ENCODE measurements at regions not wholly inside any gene's neighbourhood (a gene's known extent, or its start where the extent isn't known, plus 50 kb on each side); places are given as distances from the start of the nearest gene placed in this dataset.
A peak's percentile ranks its signal among the peaks of the same experiment; 100 is the strongest.

- DNase-seq = no peak
These were observed 93.0 kb upstream of the DUSP10 start for GRCh38 chr1:221834698-221835513.

GRCh38 chr1:221832617-221833016 lies 90.7 kb upstream of the DUSP10 start:
- DNase-seq = no peak

- DNase-seq = no peak
These were observed 90.3 kb upstream of the DUSP10 start for GRCh38 chr1:221832151-221832550.

DNA sequence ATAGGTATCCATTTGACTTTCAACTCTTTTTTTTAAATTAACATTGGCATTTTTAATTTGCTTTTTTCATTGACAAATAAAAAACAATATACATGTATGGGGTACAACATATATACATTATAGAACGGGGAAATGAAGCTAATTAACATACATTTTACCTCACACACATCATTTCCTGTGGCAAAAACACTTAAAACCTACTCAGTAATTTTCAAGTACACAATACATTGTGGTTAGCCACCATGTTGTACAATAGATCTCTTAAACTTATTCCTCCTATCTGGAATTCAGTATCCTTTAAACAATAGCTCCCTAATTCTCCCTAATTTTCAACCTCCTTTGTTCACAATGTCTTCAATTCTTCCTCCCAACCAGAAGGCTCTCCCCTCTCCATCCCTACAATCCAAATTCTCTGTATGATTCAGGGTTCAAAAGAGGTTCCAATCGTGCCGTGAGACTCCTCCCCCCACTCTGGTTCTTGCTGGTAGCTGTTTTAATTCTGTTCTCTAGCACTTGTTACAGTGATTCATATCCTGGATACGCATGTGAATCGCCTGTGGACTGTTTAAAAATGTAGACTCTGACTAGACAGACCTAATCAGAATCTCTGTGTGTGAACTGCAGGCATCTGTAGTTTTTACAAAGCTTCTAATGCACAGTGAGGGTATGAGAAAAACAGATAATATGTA lies 87.6 kb upstream of the DUSP10 start:
- peak; percentile 21 for DNase-seq

DNA sequence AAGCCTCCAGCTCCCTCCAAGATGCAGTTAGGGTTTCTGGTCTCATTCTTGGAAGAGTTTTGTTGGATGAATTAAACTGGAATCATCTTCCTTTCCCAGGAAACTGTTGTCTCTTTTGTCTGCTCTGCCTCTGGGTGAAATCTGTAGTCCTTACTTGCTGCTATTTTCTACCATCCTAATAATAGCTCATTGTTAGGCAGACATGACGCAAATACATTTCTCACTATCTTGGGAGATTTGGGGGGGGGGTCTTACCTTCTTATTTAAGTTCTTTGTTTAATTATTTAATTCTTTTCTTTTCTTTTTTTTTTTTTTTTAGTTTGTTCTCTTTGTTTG lies 85.4 kb upstream of the DUSP10 start:
- no peak for DNase-seq

DNA sequence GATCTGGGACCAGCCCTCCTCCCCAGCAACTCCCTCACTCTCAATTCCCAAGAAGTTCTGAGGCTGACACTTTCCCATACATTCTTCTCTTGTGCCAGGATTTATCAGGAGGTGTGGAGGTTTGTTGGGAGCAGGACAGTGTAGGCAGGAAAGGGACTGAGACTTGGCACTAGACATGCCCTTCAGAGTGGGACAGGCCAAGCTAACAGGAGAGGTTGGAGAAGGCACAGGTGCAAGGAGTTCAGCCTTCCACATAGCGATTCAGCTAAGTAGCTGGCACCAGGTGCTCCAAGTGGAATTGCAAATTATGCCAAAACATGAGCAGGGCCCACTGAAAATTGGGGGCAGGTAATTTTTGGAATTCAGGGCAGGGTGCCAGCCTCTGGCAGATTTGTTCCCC lies 83.0 kb upstream of the DUSP10 start:
- DNase-seq = no peak

GRCh38 chr1:221824025-221824424 lies 82.1 kb upstream of the DUSP10 start:
- no peak for DNase-seq

- DNase-seq = no peak
These were observed 81.7 kb upstream of the DUSP10 start for GRCh38 chr1:221823561-221823960.

GRCh38 chr1:221823149-221823548 lies 81.3 kb upstream of the DUSP10 start:
- no peak for DNase-seq

DNA sequence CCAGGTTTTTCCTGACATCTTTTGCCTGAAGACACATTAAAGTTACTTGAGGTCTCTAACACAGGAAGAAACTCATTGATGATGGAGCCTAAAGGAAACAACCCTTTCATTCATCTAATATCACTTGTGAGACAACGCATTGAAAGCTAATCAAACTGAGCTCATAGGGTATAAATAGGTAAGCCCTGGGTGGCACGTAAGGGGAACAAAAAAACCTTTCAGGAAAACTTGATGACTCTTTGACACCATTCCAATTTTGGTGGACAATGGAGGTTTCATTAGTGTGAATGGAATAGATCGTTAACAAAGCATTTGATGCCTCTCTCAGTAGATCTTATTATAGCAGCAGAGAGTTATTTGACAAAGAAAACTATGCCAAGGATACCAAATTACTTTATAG lies 80.7 kb upstream of the DUSP10 start:
- DNase-seq = no peak

GRCh38 chr1:221816899-221817298 lies 75.0 kb upstream of the DUSP10 start:
- DNase-seq = no peak

DNA sequence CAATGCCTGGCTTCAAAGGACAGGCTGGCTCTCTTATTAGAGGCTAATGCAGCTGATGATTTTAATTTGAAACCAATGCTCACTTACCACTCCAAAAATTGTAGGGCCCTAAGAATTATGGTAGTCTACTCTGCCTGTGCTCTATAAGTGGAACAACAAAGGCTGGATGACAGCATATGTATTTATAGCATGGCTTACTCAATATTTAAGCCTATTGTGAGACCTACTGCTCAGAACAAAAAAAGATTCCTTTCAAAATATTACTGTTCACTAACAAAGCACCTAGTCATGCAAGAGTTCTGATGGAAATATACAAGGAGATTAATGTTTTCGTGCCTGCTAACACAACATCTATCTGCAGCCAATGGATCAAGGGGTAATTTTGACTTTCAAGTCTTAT lies 73.8 kb upstream of the DUSP10 start:
- DNase-seq = no peak

DNA sequence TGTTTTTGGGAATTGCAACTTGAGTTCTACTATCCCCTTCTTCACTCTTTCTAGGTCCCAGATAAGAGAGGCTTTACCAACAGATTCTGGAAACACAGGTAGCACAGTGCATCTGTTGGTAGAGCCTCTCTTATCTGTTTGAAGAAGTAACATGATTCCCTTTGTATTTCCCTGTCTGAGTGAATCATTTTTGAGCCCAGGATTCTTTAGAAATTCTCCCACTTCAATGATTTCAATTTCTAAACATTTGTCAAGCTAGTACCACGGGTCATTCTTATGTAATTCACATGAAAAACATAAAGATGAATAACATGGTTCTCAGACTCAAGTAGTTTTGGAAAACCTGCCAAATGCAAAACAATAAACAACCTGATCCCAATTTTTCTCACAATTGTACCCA lies 72.0 kb upstream of the DUSP10 start:
- no peak for DNase-seq

GRCh38 chr1:221812905-221813597 lies 71.2 kb upstream of the DUSP10 start:
- DNase-seq = no peak

DNA sequence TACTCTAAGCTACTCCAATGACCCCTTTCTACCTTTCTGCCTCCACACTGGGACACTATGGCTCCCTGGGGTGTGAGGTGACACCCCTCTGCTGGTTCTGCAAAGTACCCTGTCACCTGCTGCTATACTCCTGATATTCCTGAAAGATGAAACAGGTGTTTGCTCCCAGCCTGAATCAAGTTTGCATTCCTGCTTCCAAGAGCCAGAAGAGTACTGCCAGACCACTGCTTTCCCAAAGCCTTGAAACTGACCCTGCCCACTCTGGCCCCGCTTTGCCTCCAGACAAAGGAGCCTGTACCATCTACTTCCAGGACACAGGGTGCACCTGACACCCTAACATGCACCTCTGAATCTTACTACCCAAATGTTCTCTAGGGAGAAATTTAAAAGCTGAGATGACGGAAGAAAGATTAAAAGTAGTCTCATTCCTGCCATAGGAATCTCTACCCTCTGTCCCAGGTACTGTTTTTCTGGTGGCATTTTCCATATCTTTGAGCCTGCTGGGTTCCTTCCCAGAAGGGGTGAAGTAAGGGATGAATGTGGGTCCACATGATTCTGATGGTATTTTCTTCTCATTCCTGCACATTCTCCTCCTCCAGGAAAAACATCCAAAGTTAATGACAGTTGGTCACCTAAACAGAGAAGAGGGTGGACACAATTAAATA lies 70.3 kb upstream of the DUSP10 start:
- DNase-seq = no peak

DNA sequence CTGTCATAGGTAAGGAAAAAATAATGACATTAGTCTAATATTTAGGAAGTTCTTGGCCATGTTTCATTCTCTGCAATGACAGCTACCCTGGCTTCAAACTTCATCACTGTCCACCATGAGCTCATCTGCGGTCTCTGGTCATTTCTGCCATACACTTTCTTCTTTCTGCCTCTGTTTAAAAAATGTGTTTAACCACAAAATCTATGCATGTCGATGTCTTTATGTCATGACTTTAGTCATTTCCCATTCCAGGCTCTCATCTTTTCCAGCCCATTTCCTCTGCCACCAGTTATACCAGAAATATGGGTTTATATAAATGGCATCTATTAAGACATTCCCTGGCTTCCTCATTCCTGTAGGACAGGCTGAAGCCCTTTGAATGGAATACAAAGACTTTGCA lies 68.5 kb upstream of the DUSP10 start:
- DNase-seq = no peak

DNA sequence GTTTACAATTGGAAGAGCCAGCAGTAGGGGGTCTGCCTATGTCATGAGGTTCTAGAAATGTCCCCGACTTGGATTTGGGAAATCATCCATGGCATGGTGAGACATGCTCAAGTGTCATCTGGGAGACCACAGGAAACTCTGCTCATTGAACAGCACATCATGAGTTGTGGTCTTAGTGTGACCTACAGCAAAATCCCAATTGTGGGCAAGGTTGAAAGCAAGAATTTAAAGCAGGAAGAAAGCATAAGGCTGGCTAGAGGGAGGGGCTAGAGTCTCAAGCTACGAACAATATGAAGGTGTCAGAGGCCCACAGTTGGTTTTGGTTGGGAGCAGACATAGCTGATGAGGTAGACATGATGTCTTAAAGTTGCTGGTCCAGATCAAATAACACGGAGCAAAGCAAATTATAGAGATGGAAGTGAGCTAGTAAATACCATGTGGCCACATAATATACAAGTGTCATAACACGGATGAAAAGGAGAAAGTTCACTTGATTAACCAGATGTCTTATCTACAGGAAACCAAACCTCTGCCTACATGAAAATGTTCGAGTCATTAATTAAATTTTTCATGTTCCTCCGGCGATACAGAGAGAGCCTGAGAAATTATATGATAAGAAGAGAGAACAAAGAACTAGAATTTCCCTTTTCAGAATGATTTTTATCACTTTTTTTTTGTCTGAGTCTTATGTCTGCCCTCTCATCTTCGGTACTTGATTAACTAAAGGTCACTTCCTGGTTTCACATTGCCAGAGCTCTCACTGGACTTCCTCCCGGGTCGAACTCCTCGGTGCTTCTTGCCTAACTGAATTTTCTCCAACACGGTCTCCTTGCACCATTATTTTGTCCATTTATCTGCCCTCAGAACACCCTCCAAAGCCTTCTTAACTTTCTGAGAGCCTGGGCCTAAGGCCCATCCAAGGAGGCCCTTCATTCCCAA lies 67.5 kb upstream of the DUSP10 start:
- DNase-seq = peak; percentile 1

DNA sequence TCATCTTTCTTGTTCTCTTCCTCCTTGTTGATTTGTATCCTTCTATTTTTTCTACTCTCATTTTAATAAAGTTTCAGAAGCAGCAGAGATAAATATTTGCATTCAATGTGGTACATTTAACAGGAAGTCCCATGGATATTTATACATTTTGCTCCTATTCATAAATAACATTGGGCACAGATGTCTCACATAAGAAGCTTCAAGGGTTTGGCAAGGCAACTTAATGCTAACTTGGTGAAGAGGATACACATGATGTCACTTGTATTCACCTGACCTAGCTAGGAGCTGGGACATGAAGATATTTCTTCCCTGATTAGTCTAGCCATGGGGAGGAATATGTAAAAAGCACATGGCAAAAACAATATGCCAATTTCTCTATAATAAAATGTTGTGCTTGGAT lies 65.1 kb upstream of the DUSP10 start:
- DNase-seq = no peak

- DNase-seq = no peak
These were observed 64.3 kb upstream of the DUSP10 start for GRCh38 chr1:221806236-221806635.

DNA sequence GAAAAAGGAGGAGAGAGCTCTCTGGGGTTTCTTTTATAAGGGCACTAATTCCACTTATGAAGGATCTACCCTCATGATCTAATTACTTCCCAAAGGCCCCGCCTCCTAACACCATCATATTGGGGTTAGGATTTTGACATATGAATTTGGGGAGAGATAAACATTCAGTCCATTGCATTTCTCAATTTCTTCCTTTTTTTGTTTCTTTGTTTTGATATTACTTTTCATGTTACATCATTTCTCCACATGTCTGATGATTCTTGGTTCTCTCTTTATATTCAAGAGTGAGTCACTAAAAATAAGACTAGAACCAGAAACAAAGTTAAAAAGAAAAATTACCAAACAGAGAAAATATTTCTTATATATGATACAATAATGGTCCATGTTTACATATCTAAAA lies 63.2 kb upstream of the DUSP10 start:
- DNase-seq = no peak

- no peak for DNase-seq
These were observed 62.4 kb upstream of the DUSP10 start for GRCh38 chr1:221804303-221804702.

- DNase-seq = no peak
These were observed 60.1 kb upstream of the DUSP10 start for GRCh38 chr1:221801773-221802516.

Measured in CD4-positive, alpha-beta T cell treated with Interferon gamma for 1 hour (primary cell).